ENCODE measurements at regions not wholly inside any gene's neighbourhood (a gene's known extent, or its start where the extent isn't known, plus 50 kb on each side); places are given as distances from the start of the nearest gene placed in this dataset.
"Not testable (repeated sequence)": the region's sequence is repeated elsewhere in the genome, so short reads cannot be mapped to it uniquely, and the experiment has no call there.

GRCh38 chr4:36573441-36573840 is 292.0 kb downstream of the DTHD1 start:
- H3K4me3 ChIP-seq (ENCODE audit: low read depth in 1 of 5, low read length in 5 of 5) = no peak overlapping the region
- peaks cover 0 to 9% (median 5%) of the 10 kb centered on the region in 5 donors for H3K9me3 ChIP-seq (ENCODE audit: control insufficient read depth in 5 of 5, low read length in 5 of 5)
- no peaks in the 10 kb centered on the region for H3K27me3 ChIP-seq (ENCODE audit: control insufficient read depth in 5 of 5, insufficient read depth in 4 of 5, low read length in 5 of 5)
- H3K27ac ChIP-seq (ENCODE audit: low read depth, low read length) = no peak overlapping the region
- no peaks in the 10 kb centered on the region for H3K36me3 ChIP-seq (ENCODE audit: control insufficient read depth in 5 of 5, insufficient read depth in 5 of 5, low read length in 5 of 5)
- H3K9ac ChIP-seq (ENCODE audit: low read length in 5 of 5) = no peak overlapping the region
- H3K4me1 ChIP-seq (ENCODE audit: control insufficient read depth in 5 of 5, insufficient read depth in 5 of 5, low read length in 5 of 5) = peaks cover 0 to 5% (median 0%) of the 10 kb centered on the region in 5 donors

GRCh38 chr4:36574816-36575215 is 293.4 kb downstream of the DTHD1 start:
- no peak overlapping the region for H3K27ac ChIP-seq (ENCODE audit: low read depth, low read length)
- no peak overlapping the region for H3K4me3 ChIP-seq (ENCODE audit: low read depth in 1 of 5, low read length in 5 of 5)
- H3K36me3 ChIP-seq (ENCODE audit: control insufficient read depth in 5 of 5, insufficient read depth in 5 of 5, low read length in 5 of 5) = no peaks in the 10 kb centered on the region
- H3K9ac ChIP-seq (ENCODE audit: low read length in 5 of 5) = no peak overlapping the region
- H3K27me3 ChIP-seq (ENCODE audit: control insufficient read depth in 5 of 5, insufficient read depth in 4 of 5, low read length in 5 of 5) = no peaks in the 10 kb centered on the region
- H3K9me3 ChIP-seq (ENCODE audit: control insufficient read depth in 5 of 5, low read length in 5 of 5) = peaks cover 0 to 9% (median 5%) of the 10 kb centered on the region in 5 donors
- H3K4me1 ChIP-seq (ENCODE audit: control insufficient read depth in 5 of 5, insufficient read depth in 5 of 5, low read length in 5 of 5) = no peaks in the 10 kb centered on the region

GRCh38 chr4:36582198-36582597 is 300.8 kb downstream of the DTHD1 start:
- H3K27ac ChIP-seq (ENCODE audit: low read depth, low read length) = no peak overlapping the region
- H3K36me3 ChIP-seq (ENCODE audit: control insufficient read depth in 5 of 5, insufficient read depth in 5 of 5, low read length in 5 of 5) = no peaks in the 10 kb centered on the region
- H3K4me3 ChIP-seq (ENCODE audit: low read depth in 1 of 5, low read length in 5 of 5) = no peak overlapping the region
- no peak overlapping the region for H3K9ac ChIP-seq (ENCODE audit: low read length in 5 of 5)
- H3K9me3 ChIP-seq (ENCODE audit: control insufficient read depth in 5 of 5, low read length in 5 of 5) = peaks cover 0 to 2% (median 0%) of the 10 kb centered on the region in 5 donors
- no peaks in the 10 kb centered on the region for H3K4me1 ChIP-seq (ENCODE audit: control insufficient read depth in 5 of 5, insufficient read depth in 5 of 5, low read length in 5 of 5)
- H3K27me3 ChIP-seq (ENCODE audit: control insufficient read depth in 5 of 5, insufficient read depth in 4 of 5, low read length in 5 of 5) = no peaks in the 10 kb centered on the region

- H3K27me3 ChIP-seq (ENCODE audit: control insufficient read depth in 5 of 5, insufficient read depth in 4 of 5, low read length in 5 of 5) = no peaks in the 10 kb centered on the region
- no peak overlapping the region for H3K9ac ChIP-seq (ENCODE audit: low read length in 5 of 5)
- no peaks in the 10 kb centered on the region for H3K36me3 ChIP-seq (ENCODE audit: control insufficient read depth in 5 of 5, insufficient read depth in 5 of 5, low read length in 5 of 5)
- H3K4me1 ChIP-seq (ENCODE audit: control insufficient read depth in 5 of 5, insufficient read depth in 5 of 5, low read length in 5 of 5) = no peaks in the 10 kb centered on the region
- H3K27ac ChIP-seq (ENCODE audit: low read depth, low read length) = no peak overlapping the region
- H3K9me3 ChIP-seq (ENCODE audit: control insufficient read depth in 5 of 5, low read length in 5 of 5) = peaks cover 0 to 6% (median 4%) of the 10 kb centered on the region in 5 donors
- H3K4me3 ChIP-seq (ENCODE audit: low read depth in 1 of 5, low read length in 5 of 5) = no peak overlapping the region
Observed at GRCh38 chr4:36587909-36588472, 306.6 kb downstream of the DTHD1 start.

- Histone ChIP-seq H3K4me3 (ENCODE audit: low read depth in 1 of 5, low read length in 5 of 5) (no peak overlapping the region), H3K27me3 (ENCODE audit: control insufficient read depth in 5 of 5, insufficient read depth in 4 of 5, low read length in 5 of 5) (no peaks in the 10 kb centered on the region), H3K36me3 (ENCODE audit: control insufficient read depth in 5 of 5, insufficient read depth in 5 of 5, low read length in 5 of 5) (no peaks in the 10 kb centered on the region), H3K9ac (ENCODE audit: low read length in 5 of 5) (no peak overlapping the region), H3K27ac (ENCODE audit: low read depth, low read length) (no peak overlapping the region), H3K9me3 (ENCODE audit: control insufficient read depth in 5 of 5, low read length in 5 of 5) (peaks cover 0 to 6% (median 4%) of the 10 kb centered on the region in 5 donors), H3K4me1 (ENCODE audit: control insufficient read depth in 5 of 5, insufficient read depth in 5 of 5, low read length in 5 of 5) (no peaks in the 10 kb centered on the region)
Observed at GRCh38 chr4:36590343-36590742, 308.9 kb downstream of the DTHD1 start.

GRCh38 chr4:36601864-36602495 is 320.6 kb downstream of the DTHD1 start:
- no peak overlapping the region for H3K27ac ChIP-seq (ENCODE audit: low read depth, low read length)
- H3K4me3 ChIP-seq (ENCODE audit: low read depth in 1 of 5, low read length in 5 of 5) = no peak overlapping the region
- no peaks in the 10 kb centered on the region for H3K4me1 ChIP-seq (ENCODE audit: control insufficient read depth in 5 of 5, insufficient read depth in 5 of 5, low read length in 5 of 5)

GRCh38 chr4:36609661-36610060 is 328.2 kb downstream of the DTHD1 start:
- Histone ChIP-seq H3K9ac (ENCODE audit: low read length in 5 of 5) (no peak overlapping the region), H3K27me3 (ENCODE audit: control insufficient read depth in 5 of 5, insufficient read depth in 4 of 5, low read length in 5 of 5) (no peaks in the 10 kb centered on the region), H3K4me3 (ENCODE audit: low read depth in 1 of 5, low read length in 5 of 5) (no peak overlapping the region), H3K9me3 (ENCODE audit: control insufficient read depth in 5 of 5, low read length in 5 of 5) (peaks cover 0 to 8% (median 3%) of the 10 kb centered on the region in 5 donors), H3K27ac (ENCODE audit: low read depth, low read length) (no peak overlapping the region), H3K4me1 (ENCODE audit: control insufficient read depth in 5 of 5, insufficient read depth in 5 of 5, low read length in 5 of 5) (no peaks in the 10 kb centered on the region), H3K36me3 (ENCODE audit: control insufficient read depth in 5 of 5, insufficient read depth in 5 of 5, low read length in 5 of 5) (no peaks in the 10 kb centered on the region)

More at GRCh38 chr4:36601864-36602495, 320.6 kb downstream of the DTHD1 start:
- no peaks in the 10 kb centered on the region for H3K27me3 ChIP-seq (ENCODE audit: control insufficient read depth in 5 of 5, insufficient read depth in 4 of 5, low read length in 5 of 5)
- no peak overlapping the region for H3K9ac ChIP-seq (ENCODE audit: low read length in 5 of 5)
- no peaks in the 10 kb centered on the region for H3K36me3 ChIP-seq (ENCODE audit: control insufficient read depth in 5 of 5, insufficient read depth in 5 of 5, low read length in 5 of 5)
- no peaks in the 10 kb centered on the region for H3K9me3 ChIP-seq (ENCODE audit: control insufficient read depth in 5 of 5, low read length in 5 of 5)

- no peak overlapping the region for H3K27ac ChIP-seq (ENCODE audit: low read depth, low read length)
- H3K4me3 ChIP-seq (ENCODE audit: low read depth in 1 of 5, low read length in 5 of 5) = no peak overlapping the region
- H3K36me3 ChIP-seq (ENCODE audit: control insufficient read depth in 5 of 5, insufficient read depth in 5 of 5, low read length in 5 of 5) = no peaks in the 10 kb centered on the region
- peaks cover 0 to 8% (median 3%) of the 10 kb centered on the region in 5 donors for H3K9me3 ChIP-seq (ENCODE audit: control insufficient read depth in 5 of 5, low read length in 5 of 5)
- no peaks in the 10 kb centered on the region for H3K4me1 ChIP-seq (ENCODE audit: control insufficient read depth in 5 of 5, insufficient read depth in 5 of 5, low read length in 5 of 5)
- H3K27me3 ChIP-seq (ENCODE audit: control insufficient read depth in 5 of 5, insufficient read depth in 4 of 5, low read length in 5 of 5) = no peaks in the 10 kb centered on the region
- no peak overlapping the region for H3K9ac ChIP-seq (ENCODE audit: low read length in 5 of 5)
Observed at GRCh38 chr4:36610628-36611027, 329.2 kb downstream of the DTHD1 start.

GRCh38 chr4:36613142-36613541 is 331.7 kb downstream of the DTHD1 start:
- not testable (repeated sequence) for H3K27ac ChIP-seq (ENCODE audit: low read depth, low read length); H3K4me3 ChIP-seq (ENCODE audit: low read depth in 1 of 5, low read length in 5 of 5); H3K9ac ChIP-seq (ENCODE audit: low read length in 5 of 5); H3K9me3 ChIP-seq (ENCODE audit: control insufficient read depth in 5 of 5, low read length in 5 of 5); H3K4me1 ChIP-seq (ENCODE audit: control insufficient read depth in 5 of 5, insufficient read depth in 5 of 5, low read length in 5 of 5); H3K36me3 ChIP-seq (ENCODE audit: control insufficient read depth in 5 of 5, insufficient read depth in 5 of 5, low read length in 5 of 5); H3K27me3 ChIP-seq (ENCODE audit: control insufficient read depth in 5 of 5, insufficient read depth in 4 of 5, low read length in 5 of 5)

- Histone ChIP-seq H3K36me3 (ENCODE audit: control insufficient read depth in 5 of 5, insufficient read depth in 5 of 5, low read length in 5 of 5) (no peaks in the 10 kb centered on the region), H3K27ac (ENCODE audit: low read depth, low read length) (no peak overlapping the region), H3K27me3 (ENCODE audit: control insufficient read depth in 5 of 5, insufficient read depth in 4 of 5, low read length in 5 of 5) (no peaks in the 10 kb centered on the region), H3K4me3 (ENCODE audit: low read depth in 1 of 5, low read length in 5 of 5) (no peak overlapping the region), H3K9ac (ENCODE audit: low read length in 5 of 5) (no peak overlapping the region), H3K4me1 (ENCODE audit: control insufficient read depth in 5 of 5, insufficient read depth in 5 of 5, low read length in 5 of 5) (no peaks in the 10 kb centered on the region), H3K9me3 (ENCODE audit: control insufficient read depth in 5 of 5, low read length in 5 of 5) (peaks cover 0 to 8% (median 3%) of the 10 kb centered on the region in 5 donors)
Observed at GRCh38 chr4:36614011-36614410, 332.6 kb downstream of the DTHD1 start.

Data from subcutaneous abdominal adipose tissue (tissue), 5 donors.